ENCODE measurements at regions not wholly inside any gene's neighbourhood (a gene's known extent, or its start where the extent isn't known, plus 50 kb on each side); places are given as distances from the start of the nearest gene placed in this dataset.
"Not testable (repeated sequence)": the region's sequence is repeated elsewhere in the genome, so short reads cannot be mapped to it uniquely, and the experiment has no call there.

DNA sequence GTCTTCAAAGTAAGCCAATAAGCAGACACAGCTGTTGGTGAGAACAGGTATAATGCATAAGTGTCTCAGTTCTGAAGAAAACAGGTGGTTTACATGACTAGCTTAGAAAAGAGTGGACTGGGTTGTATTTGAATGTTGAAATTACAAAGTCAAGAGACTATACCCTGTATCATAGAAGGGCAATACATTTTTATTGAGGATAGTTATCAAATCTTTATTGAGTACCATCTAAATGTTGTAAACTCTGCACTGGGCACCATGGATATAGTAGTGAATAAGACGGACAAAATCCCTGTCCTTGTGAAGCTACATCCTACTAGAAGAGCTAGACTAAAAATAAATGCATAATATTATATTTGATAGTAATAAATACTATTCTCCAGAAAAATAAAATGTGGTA lies 88.5 kb upstream of the CDC42EP3 start:
- DNase-seq = not testable (repeated sequence)

DNA sequence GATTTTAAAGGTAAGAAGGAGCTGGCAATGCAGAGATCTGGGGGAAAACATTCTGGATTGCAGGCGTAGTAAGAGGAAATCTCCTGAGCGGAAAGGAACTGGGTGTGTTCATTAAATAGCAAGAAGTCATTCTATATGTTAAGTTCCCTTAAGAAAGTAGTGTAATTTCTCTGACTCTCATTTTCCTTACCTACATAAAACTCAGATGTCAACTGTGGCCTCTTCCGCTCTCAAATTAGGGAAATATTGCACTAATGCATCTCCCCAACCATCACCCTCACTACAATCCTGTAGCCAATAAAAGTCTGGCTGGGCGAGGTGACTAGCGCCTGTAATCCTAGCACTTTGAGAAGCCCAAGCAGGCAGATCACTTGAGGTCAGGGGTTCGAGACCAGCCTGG lies 89.0 kb upstream of the CDC42EP3 start:
- DNase-seq = no peak

DNA sequence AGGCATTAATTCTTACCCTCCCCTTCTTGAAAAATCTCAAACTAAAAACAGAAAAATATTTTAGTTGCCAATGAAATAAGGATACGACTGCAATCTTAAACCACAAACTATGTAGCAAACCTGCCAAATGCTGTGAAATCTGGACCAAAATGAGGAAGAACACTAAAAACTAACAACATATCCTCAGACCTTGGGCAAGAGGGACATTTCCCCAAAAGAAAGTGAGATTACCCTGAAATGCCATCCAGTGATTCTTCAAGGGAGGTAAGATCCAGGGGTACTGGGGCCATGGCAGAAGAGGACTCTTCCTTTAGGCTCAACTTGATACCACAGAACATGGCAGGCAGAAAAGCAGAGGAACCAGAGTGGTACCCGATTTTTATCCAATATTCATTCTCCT lies 90.8 kb upstream of the CDC42EP3 start:
- not testable (repeated sequence) for DNase-seq

- no peak for DNase-seq
Observed at GRCh38 chr2:37764739-37765138, 93.3 kb upstream of the CDC42EP3 start.

DNA sequence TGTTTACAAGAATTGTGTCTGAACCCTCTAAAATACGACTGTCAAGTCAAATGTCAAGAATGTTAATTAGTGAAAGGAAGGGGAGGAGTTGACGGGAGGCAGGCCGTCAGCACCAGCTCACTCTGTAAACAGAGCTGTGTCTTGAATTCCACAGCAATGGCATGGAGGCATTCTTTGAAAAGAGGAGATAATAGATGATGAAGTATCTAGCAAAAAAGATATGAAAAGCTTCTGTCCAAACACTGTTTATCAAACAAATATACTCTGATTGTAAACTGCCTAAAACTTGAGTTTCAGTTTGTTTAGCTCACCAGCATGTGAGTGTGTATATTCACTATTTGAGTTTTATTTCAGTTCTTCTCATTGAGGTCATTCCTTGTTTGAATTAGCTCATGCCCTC lies 94.7 kb upstream of the CDC42EP3 start:
- no peak for DNase-seq

- no peak for DNase-seq
Observed at GRCh38 chr2:37767046-37767445, 95.6 kb upstream of the CDC42EP3 start.

DNA sequence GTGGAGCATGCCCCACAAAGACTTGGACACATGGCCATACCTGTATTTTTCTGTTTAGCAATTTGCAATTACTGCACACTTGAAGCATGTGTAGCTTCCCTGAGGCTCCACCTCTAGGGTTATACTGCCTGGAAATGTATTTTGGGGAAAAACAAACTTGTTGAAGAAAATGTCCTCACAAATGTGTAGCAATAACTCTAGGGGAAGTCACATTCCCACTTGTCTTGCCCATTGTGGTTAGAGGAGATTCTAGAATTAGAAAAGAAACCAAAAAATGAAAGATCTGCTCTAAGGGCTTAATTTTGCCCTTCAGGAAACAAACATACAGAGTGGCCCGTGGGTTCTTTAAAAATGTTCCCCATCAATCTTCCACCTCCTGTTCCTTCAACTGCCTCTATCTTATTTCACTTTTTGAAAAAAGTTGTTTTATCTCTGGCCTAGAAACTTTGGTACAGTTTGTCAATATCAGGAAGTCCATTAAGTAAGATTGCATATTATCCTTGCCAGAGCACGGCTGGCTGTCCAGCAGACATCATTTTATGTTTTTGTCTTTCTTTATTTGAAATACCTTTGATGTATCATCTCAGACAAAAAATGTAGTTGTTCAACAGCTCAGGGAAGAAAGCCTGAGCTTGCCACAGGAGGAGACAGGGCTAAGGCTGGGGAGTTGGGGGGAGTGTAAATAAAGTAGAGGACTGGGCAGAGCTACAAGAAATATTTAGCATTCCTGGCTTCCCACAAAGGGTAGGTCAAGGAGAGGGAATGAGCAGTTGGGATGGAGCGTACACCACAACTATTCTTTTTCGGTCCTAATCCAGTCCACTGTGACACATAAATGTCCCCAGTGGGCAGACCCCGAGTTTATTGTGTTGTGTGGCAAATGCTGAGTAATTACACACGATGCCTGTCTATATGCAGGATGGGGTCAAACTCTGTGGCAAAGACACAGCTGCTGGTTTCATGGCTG lies 96.8 kb upstream of the CDC42EP3 start:
- DNase-seq = no peak

- no peak for DNase-seq
Observed at GRCh38 chr2:37769551-37769950, 98.1 kb upstream of the CDC42EP3 start.

GRCh38 chr2:37770797-37771196 lies 99.4 kb upstream of the CDC42EP3 start:
- DNase-seq = no peak

- DNase-seq = no peak
Observed at GRCh38 chr2:37771600-37772088, 100.2 kb upstream of the CDC42EP3 start.

DNA sequence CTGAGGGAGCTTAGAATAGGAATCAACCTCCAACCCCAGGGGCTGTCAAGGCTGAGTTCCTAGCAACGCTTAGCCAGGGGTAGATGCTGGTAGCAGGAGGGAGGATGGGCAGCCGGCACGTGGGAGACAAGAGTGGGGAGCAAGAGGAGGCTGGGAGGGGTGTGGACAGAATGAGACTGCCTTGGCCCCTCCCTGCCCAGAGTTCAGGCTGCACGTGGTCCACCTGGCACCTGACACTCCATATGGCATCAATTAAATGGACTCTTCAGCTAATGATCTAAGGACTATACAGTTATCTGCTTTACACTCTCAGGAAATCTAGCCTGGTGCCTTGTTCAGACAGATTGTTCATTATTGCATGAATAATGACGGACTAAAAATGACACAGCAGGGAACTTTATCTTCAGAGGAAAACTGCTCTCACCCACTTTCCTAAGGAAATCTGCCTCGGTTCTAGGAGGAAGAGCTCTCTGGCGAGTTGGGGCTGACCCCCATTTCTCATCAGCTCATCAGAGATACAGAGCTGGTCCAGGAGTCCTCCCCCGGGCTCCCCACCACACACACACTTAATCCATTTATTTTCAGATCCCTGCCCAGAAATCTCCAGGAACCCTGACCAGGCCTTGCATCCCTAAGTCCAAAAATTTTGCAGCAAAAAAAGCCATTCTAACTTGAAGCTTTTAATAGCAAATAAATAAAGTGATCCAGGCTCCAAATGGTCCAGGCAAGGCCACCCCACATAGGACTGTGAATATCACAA lies 102.1 kb upstream of the CDC42EP3 start:
- DNase-seq = no peak

- not testable (repeated sequence) for DNase-seq
Observed at GRCh38 chr2:37774171-37774944, 102.9 kb upstream of the CDC42EP3 start.

DNA sequence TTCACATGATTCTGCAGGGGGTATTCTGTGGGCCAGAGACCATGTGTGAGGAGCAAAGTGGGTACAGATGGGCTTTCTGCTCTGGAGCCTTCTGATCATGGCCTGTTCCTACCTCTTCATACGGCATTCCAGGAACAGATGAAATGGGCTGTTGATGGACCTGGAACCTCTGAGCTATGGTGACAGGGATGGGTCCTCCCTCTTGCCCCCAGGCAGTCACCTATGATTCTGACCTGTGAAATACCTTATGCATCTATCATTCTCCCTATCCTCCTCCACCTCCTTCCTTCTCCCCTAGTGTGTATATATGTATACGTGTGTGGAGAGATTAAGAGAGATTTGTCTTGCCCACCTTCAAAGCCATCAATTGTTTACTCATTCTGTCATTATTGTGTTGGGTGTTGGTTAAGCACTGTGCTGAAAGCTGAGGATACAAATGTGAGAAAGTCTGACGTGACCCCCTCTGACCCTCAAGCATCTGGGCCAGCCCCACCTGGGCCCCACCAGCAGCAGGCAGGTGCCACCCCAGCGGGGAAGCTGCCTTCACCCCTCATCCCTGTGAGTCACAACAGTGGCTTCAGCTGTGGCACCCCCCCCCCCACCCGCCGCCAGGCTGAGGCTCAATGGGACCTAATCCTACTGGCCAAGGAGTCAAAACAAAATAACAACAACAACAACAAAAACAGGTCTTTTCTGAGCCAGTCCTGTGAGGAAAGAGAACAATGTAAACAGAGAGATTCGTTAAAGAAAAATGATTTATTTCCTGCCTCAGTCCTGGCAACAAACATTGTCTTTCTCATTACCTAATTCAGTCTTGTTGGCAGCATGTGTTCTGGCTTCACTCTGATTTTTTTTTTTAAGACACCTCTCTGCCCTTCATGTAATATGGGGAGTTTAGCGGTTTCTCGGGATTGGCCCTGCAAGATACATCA lies 103.8 kb upstream of the CDC42EP3 start:
- DNase-seq = no peak

GRCh38 chr2:37775908-37776250 lies 104.4 kb upstream of the CDC42EP3 start:
- DNase-seq = no peak

DNA sequence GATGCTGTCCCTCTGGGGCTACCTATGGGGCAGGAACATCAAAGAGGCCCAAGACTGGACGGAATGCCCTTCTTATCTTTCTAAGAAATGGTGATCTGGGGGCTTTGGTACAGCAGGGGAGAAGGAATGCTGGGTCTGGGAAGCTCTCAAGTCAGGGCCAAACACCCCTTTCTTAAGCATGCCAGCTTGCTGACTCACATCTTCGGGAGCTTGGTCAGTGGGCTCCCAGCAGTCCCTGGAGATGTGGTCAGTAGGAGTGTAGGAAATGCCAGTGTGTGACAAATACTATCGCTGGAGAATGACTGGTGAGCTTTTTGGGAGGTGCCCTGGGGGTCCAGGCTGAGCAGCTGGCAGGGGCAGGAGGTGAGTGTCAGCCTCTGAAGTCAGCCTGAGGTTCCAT lies 105.0 kb upstream of the CDC42EP3 start:
- DNase-seq = no peak

GRCh38 chr2:37779139-37779538 lies 107.7 kb upstream of the CDC42EP3 start:
- DNase-seq = no peak

DNA sequence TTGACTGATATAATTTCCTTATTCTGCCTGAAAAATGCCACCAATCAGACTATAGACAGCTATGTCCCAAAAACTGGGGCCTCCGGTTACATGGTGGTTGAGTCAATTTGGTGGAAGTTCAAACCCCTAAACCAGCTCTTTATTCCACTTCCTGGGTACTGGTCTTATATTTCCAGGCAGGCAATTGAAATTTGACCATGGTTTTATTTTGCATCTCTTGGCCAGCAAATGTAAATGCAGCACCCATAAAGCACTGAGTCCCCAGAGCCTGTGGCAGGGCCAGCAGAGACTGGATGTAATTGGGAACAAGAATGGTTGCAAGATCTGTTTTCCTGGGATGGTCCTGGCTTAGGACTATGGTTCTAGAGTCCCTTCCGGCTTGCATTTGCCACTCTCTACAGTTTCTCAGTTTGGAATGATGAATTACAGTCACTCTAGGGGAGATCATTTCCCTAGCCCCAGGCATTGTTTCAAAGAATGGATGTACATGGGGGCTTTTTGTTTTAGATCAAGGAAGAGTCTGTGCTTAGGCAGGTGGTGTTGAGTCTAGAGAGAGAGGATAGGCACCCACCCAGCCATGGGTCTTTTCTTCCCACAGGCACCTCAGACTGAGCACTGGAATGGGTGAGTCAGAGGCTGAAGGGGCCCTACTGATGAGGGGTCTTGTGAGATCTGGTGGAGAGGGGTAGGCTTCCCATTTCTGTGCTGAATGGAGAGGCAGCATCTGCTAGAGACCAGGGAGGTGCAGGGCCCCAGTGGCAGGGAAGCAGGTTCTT lies 108.4 kb upstream of the CDC42EP3 start:
- no peak for DNase-seq

DNA sequence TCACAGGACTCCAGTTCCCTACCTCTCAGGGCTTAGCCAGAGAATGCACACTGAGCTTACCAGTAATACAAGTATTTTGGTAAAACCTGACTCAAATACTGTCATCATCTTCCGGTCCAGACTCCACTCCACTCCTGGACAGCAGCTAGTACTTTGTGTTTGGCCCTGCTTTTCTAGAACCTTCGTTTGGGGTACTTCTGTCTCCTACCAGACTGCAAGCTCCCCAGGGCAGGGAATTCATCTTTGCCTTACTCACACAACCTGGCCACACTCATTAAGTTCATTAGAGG lies 108.9 kb upstream of the CDC42EP3 start:
- DNase-seq = no peak

DNA sequence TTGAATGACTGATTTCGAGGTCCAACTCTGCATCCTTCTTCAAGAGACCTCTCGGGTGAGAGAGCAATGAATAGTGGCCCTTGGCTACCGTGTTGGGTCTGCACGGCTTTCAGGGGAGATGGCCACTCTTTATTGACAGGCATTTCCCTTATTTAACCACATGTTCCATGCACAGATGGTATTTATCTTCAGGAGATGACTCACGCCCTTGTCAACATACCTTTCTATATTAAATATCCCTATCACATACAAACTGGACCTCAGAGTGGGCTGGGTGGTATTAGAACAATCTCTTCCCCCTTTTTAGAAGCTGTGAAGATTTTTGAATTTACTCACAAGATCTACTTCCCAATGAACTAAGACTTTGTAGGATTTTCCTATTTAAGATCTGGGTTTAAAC lies 109.6 kb upstream of the CDC42EP3 start:
- no peak for DNase-seq

DNA sequence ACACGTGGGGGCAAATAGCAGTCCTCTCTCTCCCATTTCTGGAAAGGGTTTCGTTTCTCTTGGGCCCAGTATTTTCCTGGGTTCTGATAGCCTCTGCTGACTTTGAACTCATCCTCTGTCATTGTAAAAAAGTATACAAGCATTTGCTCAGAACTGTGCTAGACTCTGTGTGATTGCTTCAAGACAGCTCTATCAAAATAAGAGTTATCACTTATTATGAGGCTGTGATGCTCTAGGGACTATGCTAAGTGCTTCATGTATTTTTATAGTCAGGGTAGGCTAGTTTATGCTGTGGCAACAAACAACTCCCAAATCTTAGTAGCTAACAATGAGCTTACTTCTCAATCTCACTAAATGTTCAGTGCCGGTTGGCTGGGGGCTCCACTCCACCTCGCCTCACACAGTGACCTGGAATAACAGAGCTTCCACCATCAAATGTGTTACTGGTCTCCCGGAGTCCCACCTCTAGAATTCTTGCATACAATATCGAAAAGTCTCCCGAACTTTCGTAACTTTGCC lies 110.8 kb upstream of the CDC42EP3 start:
- DNase-seq = no peak

GRCh38 chr2:37782721-37783371 lies 111.4 kb upstream of the CDC42EP3 start:
- DNase-seq = no peak

Measured in NCI-H510A (cell line).